GM12878 (cell line): ENCODE measurements at regions not wholly inside any gene's neighbourhood (a gene's known extent, or its start where the extent isn't known, plus 50 kb on each side); places are given as distances from the start of the nearest gene placed in this dataset.

Source experiments
- ATAC-seq: fragments of 200-7000 bp; cut with Tn5 transposase; 3 replicates; pipeline ENCODE4 v1.9.1; 2020; ENCODE audit warnings: mild to moderate bottlenecking, moderate library complexity
- BruUV-seq: library from RNA; stranded (reverse); fragments of 400-500 nt; replicated peaks from 2 replicates; lab custom pipeline; 2021; lab: Mats Ljungman, UMichigan
- CTCF ChIA-PET: fragments of 300-600 bp; sonication (Branson Sonifier 250); formaldehyde crosslinking; extraction: SDS; loops from one replicate; lab custom pipeline; 2021; ENCODE audit warnings: inconsistent platforms; lab: Yijun Ruan, JAX
- POLR2A ChIA-PET: fragments of 350-600 bp; formaldehyde crosslinking; extraction: SDS; loops from one replicate; lab custom pipeline; 2021; ENCODE audit warnings: inconsistent platforms; lab: Charles Lee
- RAD21 ChIA-PET: fragments of 300-600 bp; sonication (Branson Sonifier 250); formaldehyde crosslinking; loops from one replicate; lab custom pipeline; 2023; ENCODE audit warnings: antibody characterized with exemption; ENCODE audit not compliant: unreplicated experiment; lab: Charles Lee
- SMC1A ChIA-PET: fragments of 300-600 bp; sonication (Branson Sonifier 250); formaldehyde crosslinking; loops from one replicate; lab custom pipeline; 2023; ENCODE audit not compliant: unreplicated experiment, uncharacterized antibody; lab: Charles Lee
- DNase-seq: peaks from one replicate; pipeline ENCODE4 v3.0.0-alpha.2; 2011; ENCODE audit warnings: low read depth, low spot score
- FAIRE-seq: peaks from 3 replicates; lab custom pipeline; 2011; peaks lifted over from hg19 to GRCh38; lab: Jason Lieb, UNC
- H2AFZ ChIP-seq: 2 replicates; pipeline ENCODE4 v1.6.0; 2011; ENCODE audit warnings: low read depth, low read length, control low read depth; ENCODE audit not compliant: control insufficient read depth
- H3K27ac ChIP-seq: 2 replicates; pipeline ENCODE4 v1.5.1; 2011; ENCODE audit warnings: control low read depth; ENCODE audit not compliant: control insufficient read depth, insufficient read depth
- H3K27me3 ChIP-seq, 2 experiments: replicated peaks in 1 of 2; 2 replicates each; pipeline versions ENCODE4 v1.6.0 to v1.6.1; 2011; ENCODE audit warnings: low read length in 1 of 2; ENCODE audit not compliant: control insufficient read depth in 2 of 2, insufficient read depth in 2 of 2
- H3K36me3 ChIP-seq, 2 experiments: 2 replicates each; pipeline ENCODE4 v1.5.1; 2011; ENCODE audit warnings: low read length in 1 of 2; ENCODE audit not compliant: control insufficient read depth in 2 of 2, insufficient read depth in 2 of 2
- H3K4me1 ChIP-seq: 2 replicates; pipeline ENCODE4 v1.6.1; 2011; ENCODE audit warnings: mild to moderate bottlenecking, low read length, moderate library complexity, mixed read lengths; ENCODE audit not compliant: control insufficient read depth, insufficient read depth
- H3K4me2 ChIP-seq: 2 replicates; pipeline ENCODE4 v1.6.0; 2011; ENCODE audit warnings: control low read depth; ENCODE audit not compliant: control insufficient read depth, insufficient read depth
- H3K4me3 ChIP-seq: fragments of 200-600 bp; sonication (generic); 2 replicates; pipeline ENCODE4 v1.5.1; 2016
- H3K79me2 ChIP-seq: 2 replicates; pipeline ENCODE4 v1.6.0; 2011; ENCODE audit warnings: low read length; ENCODE audit not compliant: control insufficient read depth, insufficient read depth
- H3K9ac ChIP-seq: 2 replicates; pipeline ENCODE4 v1.8.0; 2011; ENCODE audit warnings: low read length, control low read depth, mixed read lengths; ENCODE audit not compliant: control insufficient read depth, insufficient read depth
- H3K9me3 ChIP-seq: replicated peaks from 3 replicates; pipeline ENCODE4 v1.5.1; 2011; ENCODE audit warnings: mild to moderate bottlenecking, low read length; ENCODE audit not compliant: control insufficient read depth, insufficient read depth
- H4K20me1 ChIP-seq: 2 replicates; pipeline ENCODE4 v1.6.0; 2011; ENCODE audit not compliant: control insufficient read depth, insufficient read depth
- BRCA1 ChIP-seq: IDR thresholded peaks from 2 replicates; pipeline ENCODE4 v1.6.1; 2011; ENCODE audit warnings: low read depth, low read length, improper control_type of control experiment
- SMC3 ChIP-seq: IDR thresholded peaks from 2 replicates; pipeline ENCODE4 v1.6.1; 2011; ENCODE audit warnings: low read length, improper control_type of control experiment, borderline replicate concordance
- SPI1 ChIP-seq: IDR thresholded peaks from 2 replicates; pipeline ENCODE4 v1.6.1; 2011; ENCODE audit warnings: low read depth, mild to moderate bottlenecking, low read length, moderate library complexity, borderline replicate concordance; ENCODE audit not compliant: insufficient read depth
- ZBTB33 ChIP-seq: fragments of 450-650 bp; IDR thresholded peaks from 2 replicates; pipeline ENCODE4 v1.6.1; 2017; ENCODE audit warnings: mild to moderate bottlenecking
- WGBS: methylation state at CpG from one replicate; pipeline ENCODE4 v1.1.6; 2016; ENCODE audit warnings: low lambda C conversion rate; ENCODE audit not compliant: insufficient replicate concordance, insufficient coverage; ENCODE audit errors: missing lambda C conversion rate; 5-methylcytosine and 5-hydroxymethylcytosine counted together
- in situ Hi-C: fragments of 300-500 bp; cut with MboI; formaldehyde crosslinking; loops from 9 replicates; pipeline ENCODE4 v1.14.3; 2018; ENCODE audit warnings: mixed read lengths
- intact Hi-C: fragments of 100-400 bp; cut with micrococcal nuclease; formaldehyde crosslinking; loops from one replicate; pipeline ENCODE4 v1.14.2; 2022; ENCODE audit not compliant: unreplicated experiment

- RAD21 ChIA-PET = interaction anchor here (1.1 kb wide), 1 partner anchor 1868 kb away, joined by 5 read pairs; no protein-coding TSS in a partner anchor
- H3K4me2 ChIP-seq = no peak overlapping the region
- TF ChIP-seq SPI1 (no peak), SMC3 (no peak), BRCA1 (no peak), ZBTB33 (no peak)
- TF ChIP-seq, all 136 proteins: peak for 0
- Histone ChIP-seq H3K79me2 (no peaks in the 10 kb centered on the region), H3K4me3 (no peak overlapping the region), H4K20me1 (no peaks in the 10 kb centered on the region), H3K9me3 (no peaks in the 10 kb centered on the region; the same call in 2 of the 3 replicates), H3K27me3 (no peaks in the 10 kb centered on the region), H3K4me1 (no peaks in the 10 kb centered on the region; the same call in 1 of the 2 replicates), H3K9ac (no peak overlapping the region), H2AFZ (no peak overlapping the region), H3K36me3 (no peaks in the 10 kb centered on the region), H3K27ac (no peak overlapping the region)
- intact Hi-C loops (no loop called here), in situ Hi-C loops (no loop called here)
- WGBS = 43% methylated on average over 17 of the region's 17 CpGs
- BruUV-seq = no TSS peak
- SMC1A ChIA-PET = interaction anchor here (1.3 to 2.7 kb wide), 2 partner anchors 1864 to 1867 kb away, joined by 7 to 10 read pairs; no protein-coding TSS in a partner anchor
- ATAC-seq (no peak; the same call in 2 of the 3 replicates), FAIRE-seq (no peak), DNase-seq (no peak)
- CTCF ChIA-PET = interaction anchor here (1.7 to 3.9 kb wide), 2 partner anchors 1864 to 1867 kb away, joined by 4 to 35 read pairs; no protein-coding TSS in a partner anchor
- POLR2A ChIA-PET = no interaction called here
Observed at GRCh38 chr15:20357481-20358065, 184.0 kb downstream of the GOLGA6L6 start.
